LNCAP (cell line): ENCODE measurements at regions not wholly inside any gene's neighbourhood (a gene's known extent, or its start where the extent isn't known, plus 50 kb on each side); places are given as distances from the start of the nearest gene placed in this dataset.

ENCODE experiments used
- TF ChIP-seq, protein P1 (sequence below): fragments of 450-650 bp; IDR thresholded peaks from 2 replicates; pipeline ENCODE4 v1.5.1; 2017; ENCODE audit warnings: mild to moderate bottlenecking

DNA sequence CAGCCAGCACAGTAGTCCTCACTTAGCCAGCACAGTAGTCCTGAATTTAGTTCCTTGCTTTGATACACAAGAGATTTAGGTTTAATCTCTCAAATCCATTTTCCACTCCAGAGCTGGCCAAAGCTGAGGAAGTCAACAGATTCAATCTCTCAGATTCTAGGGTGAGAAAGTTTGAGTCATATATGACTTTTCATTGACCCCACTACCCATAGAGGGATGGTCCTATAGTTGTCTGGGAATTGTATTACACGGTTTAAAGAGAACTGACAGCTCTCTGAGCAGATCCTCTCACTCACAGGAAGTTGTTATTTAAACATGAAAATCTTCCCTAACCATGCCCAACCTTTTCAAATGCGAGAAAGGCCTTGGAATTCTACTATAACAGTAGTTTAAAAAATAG, 641.8 kb upstream of the SEMA3D start:
- TF ChIP-seq, protein P1, sequence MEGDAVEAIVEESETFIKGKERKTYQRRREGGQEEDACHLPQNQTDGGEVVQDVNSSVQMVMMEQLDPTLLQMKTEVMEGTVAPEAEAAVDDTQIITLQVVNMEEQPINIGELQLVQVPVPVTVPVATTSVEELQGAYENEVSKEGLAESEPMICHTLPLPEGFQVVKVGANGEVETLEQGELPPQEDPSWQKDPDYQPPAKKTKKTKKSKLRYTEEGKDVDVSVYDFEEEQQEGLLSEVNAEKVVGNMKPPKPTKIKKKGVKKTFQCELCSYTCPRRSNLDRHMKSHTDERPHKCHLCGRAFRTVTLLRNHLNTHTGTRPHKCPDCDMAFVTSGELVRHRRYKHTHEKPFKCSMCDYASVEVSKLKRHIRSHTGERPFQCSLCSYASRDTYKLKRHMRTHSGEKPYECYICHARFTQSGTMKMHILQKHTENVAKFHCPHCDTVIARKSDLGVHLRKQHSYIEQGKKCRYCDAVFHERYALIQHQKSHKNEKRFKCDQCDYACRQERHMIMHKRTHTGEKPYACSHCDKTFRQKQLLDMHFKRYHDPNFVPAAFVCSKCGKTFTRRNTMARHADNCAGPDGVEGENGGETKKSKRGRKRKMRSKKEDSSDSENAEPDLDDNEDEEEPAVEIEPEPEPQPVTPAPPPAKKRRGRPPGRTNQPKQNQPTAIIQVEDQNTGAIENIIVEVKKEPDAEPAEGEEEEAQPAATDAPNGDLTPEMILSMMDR = no peak

DNA sequence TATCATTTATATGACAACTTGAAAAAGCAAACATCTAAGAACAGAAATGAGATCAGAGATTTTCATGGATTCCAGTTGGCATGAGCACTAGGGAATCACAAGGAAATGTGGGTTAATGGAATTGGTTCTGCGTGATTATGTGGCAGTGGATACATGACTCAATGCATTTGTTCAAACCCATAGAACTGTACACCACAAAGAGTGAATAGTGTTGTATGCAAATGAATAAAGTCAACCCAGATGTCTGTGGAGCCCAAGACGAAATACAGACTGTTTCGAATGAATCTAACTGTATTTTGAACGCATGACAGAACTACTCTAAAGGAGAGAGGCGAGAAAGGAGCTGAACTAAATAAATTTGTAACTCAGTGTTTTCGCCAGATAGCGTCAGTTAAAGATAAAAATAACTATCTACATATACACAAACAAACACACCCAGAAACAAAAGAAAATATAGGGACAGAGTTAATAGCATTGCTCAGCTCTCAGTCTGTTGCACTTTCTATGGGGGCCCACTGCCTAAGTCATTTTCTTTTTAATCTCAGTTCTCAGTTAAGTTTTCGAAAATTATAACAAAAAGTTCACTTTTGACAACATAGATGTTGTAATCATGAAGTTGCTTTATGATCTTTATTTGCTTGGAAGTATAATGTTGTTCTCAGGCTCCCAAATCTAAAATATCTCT, 636.7 kb upstream of the SEMA3D start:
- TF ChIP-seq, protein P1 = no peak

- TF ChIP-seq, protein P1 = no peak
Measured at GRCh38 chr7:85821926-85822325, 635.1 kb upstream of the SEMA3D start.

- TF ChIP-seq, protein P1 = no peak
Measured at GRCh38 chr7:85820702-85821443, 634.0 kb upstream of the SEMA3D start.

DNA sequence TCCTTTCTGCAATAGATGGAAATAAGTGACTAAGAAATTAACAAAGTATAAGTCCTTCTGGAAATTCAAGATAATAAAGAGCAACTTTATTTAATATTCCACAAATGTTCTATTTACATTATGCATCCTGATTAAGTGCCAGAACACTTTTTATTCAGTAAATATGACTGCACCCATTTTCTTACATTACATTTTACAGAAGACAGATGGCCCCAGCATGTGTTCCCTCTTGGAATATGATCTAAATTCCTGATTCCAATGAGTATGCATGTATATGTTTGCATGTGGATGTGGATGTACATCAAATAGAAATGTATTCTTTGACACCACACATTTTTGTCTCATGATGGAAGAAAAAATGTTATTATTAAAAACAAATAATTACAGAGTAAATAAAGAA, 628.7 kb upstream of the SEMA3D start:
- TF ChIP-seq, protein P1 = no peak

DNA sequence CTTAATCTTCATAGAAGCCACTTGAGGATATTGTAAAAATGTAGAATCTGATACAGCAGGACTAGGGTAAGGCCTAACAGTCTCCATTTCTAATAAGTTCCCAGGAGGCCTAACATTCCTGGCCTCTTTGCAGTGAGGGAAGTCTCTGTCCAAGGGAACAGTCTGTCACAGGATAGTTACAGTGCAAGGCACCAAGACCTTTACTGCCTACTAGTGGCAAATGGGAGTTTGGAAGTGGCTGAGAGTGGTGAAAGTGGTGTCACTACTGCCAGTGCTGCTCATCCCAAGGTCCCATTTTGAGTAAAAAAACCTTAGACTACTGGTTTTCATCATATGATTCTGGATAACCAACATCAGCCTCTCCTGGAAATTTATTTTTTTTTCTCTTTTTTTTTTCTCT, 619.5 kb upstream of the SEMA3D start:
- TF ChIP-seq, protein P1 = peak; percentile 25; the same call in 1 of the 2 replicates

- TF ChIP-seq, protein P1 = no peak
Measured at GRCh38 chr7:85805656-85806055, 618.8 kb upstream of the SEMA3D start.
